Breast epithelium (tissue), 4 donors: ENCODE measurements at regions not wholly inside any gene's neighbourhood (a gene's known extent, or its start where the extent isn't known, plus 50 kb on each side); places are given as distances from the start of the nearest gene placed in this dataset.
"Not testable (repeated sequence)": the region's sequence is repeated elsewhere in the genome, so short reads cannot be mapped to it uniquely, and the experiment has no call there.

Experiments
- DNase-seq, 2 donors: peaks; one replicate each; pipeline ENCODE4 v3.0.0-alpha.2; 2019; ENCODE audit warnings: low spot score in 2 of 2
- H3K27ac ChIP-seq, 2 donors: fragments of 200-600 bp; sonication (generic) in 1 of 2; one replicate each; pipeline ENCODE4 v1.5.1; 2016 to 2019; ENCODE audit warnings: mild to moderate bottlenecking in 1 of 2
- H3K27me3 ChIP-seq, 2 donors: fragments of 200-600 bp; sonication (generic) in 1 of 2; one replicate each; pipeline versions ENCODE4 v1.5.1 to v1.6.0; 2017 to 2019; ENCODE audit warnings: control low read depth in 1 of 2, mild to moderate bottlenecking in 1 of 2
- H3K36me3 ChIP-seq: fragments of 200-600 bp; one replicate; pipeline ENCODE4 v1.5.1; 2019
- H3K4me1 ChIP-seq, 2 donors: fragments of 200-600 bp; sonication (generic); one replicate each; pipeline ENCODE4 v1.5.1; 2016 to 2019; ENCODE audit warnings: control low read depth in 1 of 2
- H3K4me3 ChIP-seq, 3 donors: fragments of 200-600 bp; sonication (generic); 1 replicate in 2 of 3; 2 replicates in 1 of 3; pipeline ENCODE4 v1.5.1; 2016 to 2019; ENCODE audit warnings: mild to moderate bottlenecking in 3 of 3, moderate library complexity in 2 of 3
- H3K9me3 ChIP-seq, 2 donors: fragments of 200-600 bp; sonication (generic) in 1 of 2; one replicate each; pipeline ENCODE4 v1.5.1; 2016 to 2019; ENCODE audit warnings: control low read depth in 1 of 2
- CTCF ChIP-seq, 3 donors: fragments of 450-650 bp; IDR thresholded peaks; one replicate each; pipeline ENCODE4 v1.5.1; 2016 to 2017; ENCODE audit warnings: antibody characterized with exemption in 3 of 3, mild to moderate bottlenecking in 3 of 3, moderate library complexity in 3 of 3
- POLR2A ChIP-seq: fragments of 450-650 bp; IDR thresholded peaks from one replicate; pipeline ENCODE4 v1.6.1; 2016; ENCODE audit warnings: antibody characterized with exemption, mild to moderate bottlenecking, moderate library complexity
- POLR2AphosphoS5 ChIP-seq, 3 donors: sonication (generic); formaldehyde crosslinking; IDR thresholded peaks; one replicate each; pipeline ENCODE4 v1.6.1; 2017; ENCODE audit warnings: antibody characterized with exemption in 3 of 3
- intact Hi-C: fragments of 100-400 bp; cut with DNase I; formaldehyde crosslinking; loops from one replicate; pipeline ENCODE4 v1.15.1; 2023; ENCODE audit warnings: low total_unique reads

GRCh38 chr20:41714030-41714429 is 95.9 kb upstream of the CHD6 start:
- Histone ChIP-seq H3K9me3 (no peaks in the 10 kb centered on the region), H3K27me3 (no peaks in the 10 kb centered on the region), H3K4me3 (no peak overlapping the region), H3K36me3 (no peaks in the 10 kb centered on the region), H3K27ac (no peak overlapping the region), H3K4me1 (no peaks in the 10 kb centered on the region)
- no peak for DNase-seq
- intact Hi-C loops: no loop called here
- TF ChIP-seq POLR2AphosphoS5 (IDR thresholded peaks at IDR 0.05) (no peak), POLR2A (no peak), CTCF (IDR thresholded peaks at IDR 0.05) (no peak)

- Histone ChIP-seq H3K27ac (no peak overlapping the region), H3K4me1 (no peaks in the 10 kb centered on the region), H3K36me3 (no peaks in the 10 kb centered on the region), H3K9me3 (no peaks in the 10 kb centered on the region), H3K4me3 (no peak overlapping the region), H3K27me3 (no peaks in the 10 kb centered on the region)
- DNase-seq: no peak
- no peak for TF ChIP-seq POLR2AphosphoS5 (IDR thresholded peaks at IDR 0.05)
- TF ChIP-seq CTCF (IDR thresholded peaks at IDR 0.05): no peak
- TF ChIP-seq POLR2A: no peak
- intact Hi-C loops: no loop called here
Measured at GRCh38 chr20:41704896-41705295, 86.7 kb upstream of the CHD6 start.

- intact Hi-C loops: no loop called here
- Histone ChIP-seq H3K4me3 (no peak overlapping the region), H3K9me3 (no peaks in the 10 kb centered on the region)
Measured at GRCh38 chr20:41702647-41703046, 84.5 kb upstream of the CHD6 start.

GRCh38 chr20:41701588-41702348 is 83.6 kb upstream of the CHD6 start:
- no peak for DNase-seq
- no peak overlapping the region for H3K27ac ChIP-seq

More at GRCh38 chr20:41702647-41703046, 84.5 kb upstream of the CHD6 start:
- no peaks in the 10 kb centered on the region for H3K4me1 ChIP-seq
- no peak overlapping the region for H3K27ac ChIP-seq
- no peaks in the 10 kb centered on the region for H3K36me3 ChIP-seq
- DNase-seq: no peak
- no peaks in the 10 kb centered on the region for H3K27me3 ChIP-seq
- no peak for TF ChIP-seq POLR2A
- no peak for TF ChIP-seq POLR2AphosphoS5 (IDR thresholded peaks at IDR 0.05)
- TF ChIP-seq CTCF (IDR thresholded peaks at IDR 0.05): no peak

GRCh38 chr20:41699673-41700072 is 81.5 kb upstream of the CHD6 start:
- H3K36me3 ChIP-seq, DNase-seq, intact Hi-C loops: not testable (repeated sequence)

More at GRCh38 chr20:41701588-41702348, 83.6 kb upstream of the CHD6 start:
- no peak overlapping the region for H3K4me3 ChIP-seq
- no peaks in the 10 kb centered on the region for H3K4me1 ChIP-seq
- no peaks in the 10 kb centered on the region for H3K9me3 ChIP-seq
- no peaks in the 10 kb centered on the region for H3K36me3 ChIP-seq
- H3K27me3 ChIP-seq: no peaks in the 10 kb centered on the region
- no peak for TF ChIP-seq CTCF (IDR thresholded peaks at IDR 0.05)
- no peak for TF ChIP-seq POLR2A
- no peak for TF ChIP-seq POLR2AphosphoS5 (IDR thresholded peaks at IDR 0.05)
- intact Hi-C loops: no loop called here

More at GRCh38 chr20:41699673-41700072, 81.5 kb upstream of the CHD6 start:
- not testable (repeated sequence) for H3K4me1 ChIP-seq, H3K4me3 ChIP-seq, H3K9me3 ChIP-seq, H3K27ac ChIP-seq, H3K27me3 ChIP-seq
